ENCODE measurements at regions not wholly inside any gene's neighbourhood (a gene's known extent, or its start where the extent isn't known, plus 50 kb on each side); places are given as distances from the start of the nearest gene placed in this dataset.
"Not testable (repeated sequence)": the region's sequence is repeated elsewhere in the genome, so short reads cannot be mapped to it uniquely, and the experiment has no call there.

- DNase-seq, result no peak
Observed at GRCh38 chr15:96960711-96961480, 630.4 kb downstream of the NR2F2 start.

DNA sequence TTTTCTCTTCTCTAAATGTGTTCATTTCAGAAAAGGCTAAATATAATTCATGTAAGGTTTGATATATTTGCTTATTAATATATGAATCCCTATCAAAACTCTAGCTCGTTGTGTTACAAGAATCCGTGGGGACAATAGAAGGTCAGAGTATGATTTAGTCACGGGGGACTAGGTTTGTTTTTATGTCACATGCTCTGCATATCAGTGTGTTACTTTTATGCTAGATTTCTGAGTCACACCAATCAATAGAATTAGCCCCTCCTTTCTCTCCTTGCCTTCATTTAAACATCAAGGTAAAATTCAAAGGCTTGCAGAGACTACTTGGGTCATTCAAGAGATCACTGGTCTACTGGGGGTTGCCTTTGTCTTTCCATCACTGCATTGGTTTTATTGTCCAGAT is 636.1 kb downstream of the NR2F2 start:
- DNase-seq, result no peak

GRCh38 chr15:96969732-96970710 is 639.5 kb downstream of the NR2F2 start:
- DNase-seq, result no peak

DNA sequence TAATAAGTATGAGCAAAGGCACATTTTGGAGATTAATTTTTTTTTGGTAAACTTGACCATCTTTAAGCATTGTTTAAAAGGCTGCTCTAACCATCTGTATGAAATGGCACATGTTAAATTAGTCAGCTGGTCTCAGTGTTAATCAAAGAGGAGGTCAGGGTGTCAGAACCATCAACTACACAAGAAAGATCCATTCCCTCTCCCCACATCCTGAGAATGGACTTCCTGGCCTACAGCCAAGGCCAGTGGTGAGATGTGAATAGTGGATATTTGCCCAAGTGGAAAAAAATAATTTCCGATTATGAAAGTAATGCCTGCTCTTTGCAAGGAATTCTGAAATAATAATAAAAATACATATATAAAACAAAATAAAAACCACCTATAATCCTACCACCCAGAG is 641.7 kb downstream of the NR2F2 start:
- DNase-seq, result no peak

- no peak for DNase-seq
Observed at GRCh38 chr15:96974761-96975160, 644.3 kb downstream of the NR2F2 start.

DNA sequence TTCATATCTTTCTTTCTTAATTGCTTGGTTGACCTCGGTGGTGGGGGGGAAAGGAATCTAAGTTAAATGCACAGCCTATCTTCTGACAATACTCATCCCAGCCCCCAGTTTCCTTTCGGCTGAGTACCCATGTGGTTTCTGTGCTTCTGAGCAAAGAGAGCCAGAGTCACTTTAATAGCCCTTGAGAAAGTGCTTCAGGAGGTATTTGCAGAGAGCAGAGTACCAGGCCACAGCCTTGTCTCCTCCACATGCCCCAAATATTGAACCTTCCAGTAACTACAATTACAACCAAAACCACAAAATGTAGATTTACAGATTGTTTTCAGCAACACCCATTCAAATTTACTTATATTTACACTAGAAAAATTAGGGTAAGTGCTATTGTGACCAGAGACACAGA is 647.4 kb downstream of the NR2F2 start:
- DNase-seq, result no peak

GRCh38 chr15:96978937-96979473 is 648.5 kb downstream of the NR2F2 start:
- no peak for DNase-seq

- DNase-seq, result not testable (repeated sequence)
Observed at GRCh38 chr15:96984121-96984671, 653.7 kb downstream of the NR2F2 start.

- no peak for DNase-seq
Observed at GRCh38 chr15:96992817-96993216, 662.3 kb downstream of the NR2F2 start.

DNA sequence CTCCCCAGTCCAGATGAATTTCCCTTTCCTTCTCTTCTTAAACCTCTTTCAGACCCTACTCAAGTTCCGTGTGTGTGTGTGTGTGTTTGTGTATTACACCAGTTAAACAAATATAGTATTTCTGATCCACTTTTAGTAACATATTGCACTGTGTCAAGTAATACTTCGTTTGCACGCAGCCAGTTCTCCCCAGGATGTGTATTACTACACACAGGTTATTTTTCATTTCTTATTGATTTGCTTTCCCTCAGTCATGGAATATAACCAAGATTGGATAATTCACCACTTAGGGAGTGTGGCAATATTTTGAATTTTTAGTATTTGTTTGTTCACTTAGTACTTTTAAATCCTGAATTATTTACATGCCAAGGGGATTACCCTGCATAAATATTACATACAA is 667.0 kb downstream of the NR2F2 start:
- no peak for DNase-seq

- DNase-seq, result no peak
Observed at GRCh38 chr15:97009031-97009431, 678.5 kb downstream of the NR2F2 start.

DNA sequence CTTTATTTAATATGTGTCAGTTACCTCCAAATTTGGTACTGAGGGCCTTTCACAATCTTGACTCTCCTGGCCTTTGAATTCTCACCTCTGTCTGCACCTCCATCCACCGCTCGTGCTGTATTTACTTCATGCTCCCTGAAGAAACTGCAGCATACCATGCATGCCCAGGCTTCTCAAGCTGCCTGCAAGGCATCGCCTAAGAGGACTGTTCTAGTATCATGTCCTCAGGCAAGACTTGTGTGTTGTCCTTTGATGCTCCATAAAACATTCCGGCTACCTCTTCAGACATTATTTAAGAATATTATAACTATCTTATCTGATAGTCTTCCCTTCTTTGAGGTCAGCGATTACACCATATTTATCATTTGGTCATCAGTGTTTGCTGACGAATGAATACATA is 682.5 kb downstream of the NR2F2 start:
- no peak for DNase-seq

GRCh38 chr15:97013491-97013890 is 683.0 kb downstream of the NR2F2 start:
- no peak for DNase-seq

DNA sequence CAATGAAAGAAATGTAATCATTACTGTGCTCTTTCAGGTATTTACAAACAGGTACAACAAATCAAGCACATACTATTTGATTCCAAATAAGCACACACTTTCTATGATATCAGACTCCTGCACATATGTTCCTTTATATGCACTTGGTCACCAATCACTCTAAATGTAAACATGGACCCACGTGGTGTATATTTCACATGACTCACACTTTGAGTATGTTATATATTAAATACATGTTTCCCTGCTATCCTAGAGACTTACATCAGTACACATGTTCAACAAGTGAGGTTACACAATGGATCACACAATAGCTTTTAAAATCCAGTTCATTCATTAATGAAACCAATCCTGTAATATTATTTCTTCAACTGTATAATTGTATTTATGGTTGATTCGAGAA is 683.5 kb downstream of the NR2F2 start:
- DNase-seq, result no peak

DNA sequence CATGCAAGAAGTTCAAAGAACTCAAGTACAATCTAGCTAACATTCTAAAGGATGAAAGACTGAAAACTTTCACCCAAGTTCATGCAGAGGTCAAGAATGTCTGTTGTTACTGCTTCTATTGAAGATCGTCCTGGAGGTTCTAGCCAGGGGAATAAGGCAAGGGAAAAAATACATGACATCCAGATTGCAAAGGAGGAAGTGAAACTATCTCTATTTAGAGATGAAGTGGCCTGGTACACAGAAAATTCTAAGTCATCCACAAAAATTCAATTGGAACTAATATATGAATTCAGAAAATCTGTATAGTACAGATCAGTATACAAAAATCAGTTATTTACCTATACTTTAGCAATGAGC is 693.0 kb downstream of the NR2F2 start:
- DNase-seq, result no peak

DNA sequence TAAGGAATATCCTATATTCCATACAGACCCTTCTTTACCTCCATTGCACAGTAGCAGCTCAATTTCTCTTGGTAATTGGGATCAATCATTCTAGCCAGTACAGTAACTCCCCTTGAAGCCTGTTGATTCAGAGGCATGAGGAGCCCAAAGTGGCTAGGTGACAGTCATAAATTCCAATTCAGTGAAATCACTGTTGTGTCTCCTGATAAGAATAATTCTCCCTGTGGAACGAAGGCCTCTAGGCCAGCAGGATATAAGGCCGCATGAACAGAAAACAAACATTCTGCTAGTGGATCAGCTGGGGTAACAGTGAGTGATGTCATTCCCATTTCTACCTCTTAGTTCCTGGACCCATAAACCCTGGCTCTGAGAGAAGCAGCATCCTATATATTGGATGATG is 696.3 kb downstream of the NR2F2 start:
- DNase-seq, result no peak

DNA sequence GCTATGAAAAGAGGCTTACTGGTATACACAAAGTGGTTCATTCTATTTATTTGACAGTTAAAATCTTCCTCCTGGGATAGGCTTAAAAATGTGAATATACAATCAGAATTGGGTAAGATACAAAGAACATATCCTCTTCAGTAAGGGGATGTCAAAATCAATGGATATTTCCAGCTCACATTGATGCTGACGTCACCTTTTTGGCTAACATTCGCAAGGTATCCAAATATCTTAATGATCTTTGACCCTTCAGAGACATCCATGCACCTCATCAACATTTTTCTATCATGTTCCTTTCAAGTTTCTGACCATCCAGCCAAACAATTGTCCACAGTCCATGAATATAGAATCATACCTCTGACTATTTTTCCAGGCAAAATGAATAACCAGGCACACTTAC is 697.3 kb downstream of the NR2F2 start:
- DNase-seq, result no peak

- DNase-seq, result no peak
Observed at GRCh38 chr15:97030251-97030650, 699.8 kb downstream of the NR2F2 start.

DNA sequence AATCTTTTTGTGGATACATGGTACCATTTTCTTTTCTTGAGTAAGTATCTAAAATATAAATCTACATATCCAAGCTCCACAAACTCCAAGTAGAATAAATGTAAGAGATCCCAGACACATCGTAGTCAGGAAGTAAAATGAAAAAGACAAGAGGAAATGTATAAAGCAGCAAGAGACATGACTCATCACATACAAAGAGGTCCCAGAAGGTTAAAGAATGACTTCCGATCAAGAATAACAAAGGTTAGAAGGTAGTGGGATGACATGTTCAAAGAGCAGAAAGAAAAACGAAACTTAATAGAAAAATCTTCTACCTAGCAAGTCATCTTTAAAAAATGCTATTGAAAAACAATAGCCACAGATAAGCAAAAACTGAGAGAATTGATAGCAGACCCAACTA is 705.8 kb downstream of the NR2F2 start:
- DNase-seq, result no peak

- no peak for DNase-seq
Observed at GRCh38 chr15:97037080-97037479, 706.6 kb downstream of the NR2F2 start.

GRCh38 chr15:97045666-97046421 is 715.3 kb downstream of the NR2F2 start:
- DNase-seq, result no peak

GRCh38 chr15:97052513-97052912 is 722.0 kb downstream of the NR2F2 start:
- DNase-seq, result no peak

DNA sequence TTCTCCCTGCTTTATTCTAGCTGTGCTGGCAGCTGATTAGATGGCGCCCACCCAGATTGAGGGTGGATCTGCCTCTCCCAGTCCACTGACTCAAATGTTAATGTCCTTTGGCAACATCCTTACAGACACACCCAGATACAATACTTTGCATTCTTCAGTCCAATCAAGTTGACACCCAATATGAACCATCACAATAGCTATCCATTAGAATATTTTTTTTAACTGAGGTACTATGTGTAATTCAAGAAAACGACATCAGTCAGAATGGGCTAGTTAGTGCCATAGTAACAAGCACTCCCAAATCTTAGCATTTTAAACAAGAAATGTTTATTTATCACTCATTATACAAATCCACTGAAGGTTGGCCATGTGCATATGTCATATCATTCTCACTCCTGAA is 723.1 kb downstream of the NR2F2 start:
- no peak for DNase-seq
